ENCODE measurements at regions not wholly inside any gene's neighbourhood (a gene's known extent, or its start where the extent isn't known, plus 50 kb on each side); places are given as distances from the start of the nearest gene placed in this dataset.

DNA sequence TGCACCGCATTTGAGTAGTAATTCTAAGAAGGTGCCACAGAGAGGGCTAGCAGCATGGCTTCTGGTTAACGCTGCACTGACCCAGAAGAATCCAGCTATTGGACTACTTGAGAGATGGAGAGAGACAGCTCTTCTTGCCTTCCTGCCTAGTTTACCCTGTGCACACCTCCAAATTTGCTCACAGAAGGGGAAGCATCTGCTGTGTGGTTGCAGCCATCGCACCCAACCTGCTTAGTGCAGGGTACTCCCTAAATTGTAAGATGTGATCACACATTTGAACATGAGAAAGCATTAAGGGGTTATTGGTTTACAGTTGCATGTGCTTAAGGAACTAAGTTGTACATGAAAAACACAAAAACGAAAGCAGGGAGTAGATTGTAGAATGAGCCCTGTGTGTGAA lies 122.1 kb downstream of the FOXB1 start:
- WGBS (ENCODE audit: insufficient coverage, insufficient replicate concordance, low lambda C conversion rate, missing lambda C conversion rate), result 81% methylated on average over 4 of the region's 4 CpGs
- Histone ChIP-seq H3K4me2 (ENCODE audit: control insufficient read depth, insufficient read depth) (no peak overlapping the region), H2AFZ (ENCODE audit: control insufficient read depth, low read depth, low read length) (no peak overlapping the region), H3K9ac (ENCODE audit: control insufficient read depth, insufficient read depth, low read length) (no peak overlapping the region), H4K20me1 (ENCODE audit: control insufficient read depth, insufficient read depth) (no peaks in the 10 kb centered on the region), H3K27ac (ENCODE audit: control insufficient read depth, insufficient read depth) (no peak overlapping the region), H3K4me1 (ENCODE audit: control insufficient read depth, insufficient read depth, low read length) (peaks cover 36% of the 10 kb centered on the region), H3K36me3 (ENCODE audit: control insufficient read depth in 2 of 2, insufficient read depth in 2 of 2, low read length in 1 of 2) (no peaks in the 10 kb centered on the region), H3K4me3 (no peak overlapping the region), H3K79me2 (ENCODE audit: control insufficient read depth, insufficient read depth, low read length) (no peaks in the 10 kb centered on the region), H3K27me3 (replicated peaks in 1 of 2; ENCODE audit: control insufficient read depth in 2 of 2, insufficient read depth in 2 of 2, low read length in 1 of 2) (no peaks in the 10 kb centered on the region), H3K9me3 (replicated peaks; ENCODE audit: control insufficient read depth, insufficient read depth, low read length) (no peaks in the 10 kb centered on the region)
- POLR2A ChIA-PET, result no interaction called here
- DNase-seq (ENCODE audit: low read depth, low spot score) (no peak), ATAC-seq (no peak), FAIRE-seq (no peak)
- RAD21 ChIA-PET (ENCODE audit: unreplicated experiment), result no interaction called here
- SMC1A ChIA-PET (ENCODE audit: uncharacterized antibody, unreplicated experiment), result no interaction called here
- TF ChIP-seq, protein P1, sequence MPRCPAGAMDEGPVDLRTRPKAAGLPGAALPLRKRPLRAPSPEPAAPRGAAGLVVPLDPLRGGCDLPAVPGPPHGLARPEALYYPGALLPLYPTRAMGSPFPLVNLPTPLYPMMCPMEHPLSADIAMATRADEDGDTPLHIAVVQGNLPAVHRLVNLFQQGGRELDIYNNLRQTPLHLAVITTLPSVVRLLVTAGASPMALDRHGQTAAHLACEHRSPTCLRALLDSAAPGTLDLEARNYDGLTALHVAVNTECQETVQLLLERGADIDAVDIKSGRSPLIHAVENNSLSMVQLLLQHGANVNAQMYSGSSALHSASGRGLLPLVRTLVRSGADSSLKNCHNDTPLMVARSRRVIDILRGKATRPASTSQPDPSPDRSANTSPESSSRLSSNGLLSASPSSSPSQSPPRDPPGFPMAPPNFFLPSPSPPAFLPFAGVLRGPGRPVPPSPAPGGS (IDR thresholded peaks at IDR 0.05; ENCODE audit: borderline replicate concordance, insufficient read depth, low read depth, low read length, poor library complexity, severe bottlenecking), result no peak
- TF ChIP-seq, protein P2, sequence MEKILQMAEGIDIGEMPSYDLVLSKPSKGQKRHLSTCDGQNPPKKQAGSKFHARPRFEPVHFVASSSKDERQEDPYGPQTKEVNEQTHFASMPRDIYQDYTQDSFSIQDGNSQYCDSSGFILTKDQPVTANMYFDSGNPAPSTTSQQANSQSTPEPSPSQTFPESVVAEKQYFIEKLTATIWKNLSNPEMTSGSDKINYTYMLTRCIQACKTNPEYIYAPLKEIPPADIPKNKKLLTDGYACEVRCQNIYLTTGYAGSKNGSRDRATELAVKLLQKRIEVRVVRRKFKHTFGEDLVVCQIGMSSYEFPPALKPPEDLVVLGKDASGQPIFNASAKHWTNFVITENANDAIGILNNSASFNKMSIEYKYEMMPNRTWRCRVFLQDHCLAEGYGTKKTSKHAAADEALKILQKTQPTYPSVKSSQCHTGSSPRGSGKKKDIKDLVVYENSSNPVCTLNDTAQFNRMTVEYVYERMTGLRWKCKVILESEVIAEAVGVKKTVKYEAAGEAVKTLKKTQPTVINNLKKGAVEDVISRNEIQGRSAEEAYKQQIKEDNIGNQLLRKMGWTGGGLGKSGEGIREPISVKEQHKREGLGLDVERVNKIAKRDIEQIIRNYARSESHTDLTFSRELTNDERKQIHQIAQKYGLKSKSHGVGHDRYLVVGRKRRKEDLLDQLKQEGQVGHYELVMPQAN (conservative IDR thresholded peaks at IDR 0.05), result no peak
- TF ChIP-seq, protein P3, sequence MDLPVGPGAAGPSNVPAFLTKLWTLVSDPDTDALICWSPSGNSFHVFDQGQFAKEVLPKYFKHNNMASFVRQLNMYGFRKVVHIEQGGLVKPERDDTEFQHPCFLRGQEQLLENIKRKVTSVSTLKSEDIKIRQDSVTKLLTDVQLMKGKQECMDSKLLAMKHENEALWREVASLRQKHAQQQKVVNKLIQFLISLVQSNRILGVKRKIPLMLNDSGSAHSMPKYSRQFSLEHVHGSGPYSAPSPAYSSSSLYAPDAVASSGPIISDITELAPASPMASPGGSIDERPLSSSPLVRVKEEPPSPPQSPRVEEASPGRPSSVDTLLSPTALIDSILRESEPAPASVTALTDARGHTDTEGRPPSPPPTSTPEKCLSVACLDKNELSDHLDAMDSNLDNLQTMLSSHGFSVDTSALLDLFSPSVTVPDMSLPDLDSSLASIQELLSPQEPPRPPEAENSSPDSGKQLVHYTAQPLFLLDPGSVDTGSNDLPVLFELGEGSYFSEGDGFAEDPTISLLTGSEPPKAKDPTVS (IDR thresholded peaks at IDR 0.05; ENCODE audit: low read depth, low read length), result no peak
- no peak for TF ChIP-seq MYC (IDR thresholded peaks at IDR 0.05; ENCODE audit: insufficient read depth, insufficient read length, insufficient replicate concordance, low read length, severe bottlenecking)
- TF ChIP-seq, protein P4, sequence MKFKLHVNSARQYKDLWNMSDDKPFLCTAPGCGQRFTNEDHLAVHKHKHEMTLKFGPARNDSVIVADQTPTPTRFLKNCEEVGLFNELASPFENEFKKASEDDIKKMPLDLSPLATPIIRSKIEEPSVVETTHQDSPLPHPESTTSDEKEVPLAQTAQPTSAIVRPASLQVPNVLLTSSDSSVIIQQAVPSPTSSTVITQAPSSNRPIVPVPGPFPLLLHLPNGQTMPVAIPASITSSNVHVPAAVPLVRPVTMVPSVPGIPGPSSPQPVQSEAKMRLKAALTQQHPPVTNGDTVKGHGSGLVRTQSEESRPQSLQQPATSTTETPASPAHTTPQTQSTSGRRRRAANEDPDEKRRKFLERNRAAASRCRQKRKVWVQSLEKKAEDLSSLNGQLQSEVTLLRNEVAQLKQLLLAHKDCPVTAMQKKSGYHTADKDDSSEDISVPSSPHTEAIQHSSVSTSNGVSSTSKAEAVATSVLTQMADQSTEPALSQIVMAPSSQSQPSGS (IDR thresholded peaks at IDR 0.05; ENCODE audit: low read length), result no peak
- no peak for TF ChIP-seq IRF4 (IDR thresholded peaks at IDR 0.05; ENCODE audit: low read depth, low read length)
- no peak for TF ChIP-seq CREB1 (IDR thresholded peaks at IDR 0.05; ENCODE audit: low read depth)
- CTCF ChIA-PET, result interaction anchor here (1.2 kb wide), 1 partner anchor 403 kb away, joined by 3 read pairs; no protein-coding TSS in a partner anchor
- in situ Hi-C loops (cut with MboI) (no loop called here), intact Hi-C loops (cut with micrococcal nuclease; ENCODE audit: unreplicated experiment) (loop anchor here (5.0 kb wide), 2 partner anchors 209 to 399 kb away; no protein-coding TSS in a partner anchor)
- no TSS peak for BruUV-seq (replicated peaks)

Data from GM12878 (cell line).